Testis (tissue), 2 donors: ENCODE measurements at regions not wholly inside any gene's neighbourhood (a gene's known extent, or its start where the extent isn't known, plus 50 kb on each side); places are given as distances from the start of the nearest gene placed in this dataset.

ENCODE experiments used
- DNase-seq: peaks from one replicate; pipeline ENCODE4 v3.0.0-alpha.2; 2019
- H3K27ac ChIP-seq, 2 donors: fragments of 200-600 bp; sonication (generic); one replicate each; pipeline ENCODE4 v1.5.1; 2019
- H3K27me3 ChIP-seq: fragments of 200-600 bp; sonication (generic); one replicate; pipeline ENCODE4 v1.5.1; 2019
- H3K36me3 ChIP-seq: fragments of 200-600 bp; sonication (generic); one replicate; pipeline ENCODE4 v1.5.1; 2017; ENCODE audit warnings: low read depth; ENCODE audit errors: missing control alignments
- H3K4me1 ChIP-seq: fragments of 200-600 bp; sonication (generic); one replicate; pipeline ENCODE4 v1.5.1; 2019
- H3K4me3 ChIP-seq, 2 donors: fragments of 200-600 bp; sonication (generic); one replicate each; pipeline ENCODE4 v1.5.1; 2017 to 2019
- H3K9me3 ChIP-seq: fragments of 200-600 bp; sonication (generic); one replicate; pipeline ENCODE4 v1.5.1; 2017
- POLR2A ChIP-seq: fragments of 450-650 bp; IDR thresholded peaks from one replicate; pipeline ENCODE4 v1.6.1; 2017; ENCODE audit warnings: antibody characterized with exemption, mild to moderate bottlenecking, moderate library complexity
- WGBS, 2 donors: methylation state at CpG; one replicate each; pipeline ENCODE4 v1.1.5; 2018; 5-methylcytosine and 5-hydroxymethylcytosine counted together
- intact Hi-C: fragments of 100-400 bp; cut with DNase I; formaldehyde crosslinking; loops from one replicate; pipeline ENCODE4 v1.15.1; 2023; ENCODE audit warnings: low total_unique reads
- TF ChIP-seq, protein P1 (sequence below), 3 experiments: fragments of 450-650 bp in 2 of 3; fragments of 200-600 bp in 1 of 3; sonication (generic) in 1 of 3; IDR thresholded peaks; one replicate each; pipeline ENCODE4 v1.5.1; 2016 to 2019; ENCODE audit warnings: antibody characterized with exemption in 3 of 3, mild to moderate bottlenecking in 2 of 3, moderate library complexity in 1 of 3

DNA sequence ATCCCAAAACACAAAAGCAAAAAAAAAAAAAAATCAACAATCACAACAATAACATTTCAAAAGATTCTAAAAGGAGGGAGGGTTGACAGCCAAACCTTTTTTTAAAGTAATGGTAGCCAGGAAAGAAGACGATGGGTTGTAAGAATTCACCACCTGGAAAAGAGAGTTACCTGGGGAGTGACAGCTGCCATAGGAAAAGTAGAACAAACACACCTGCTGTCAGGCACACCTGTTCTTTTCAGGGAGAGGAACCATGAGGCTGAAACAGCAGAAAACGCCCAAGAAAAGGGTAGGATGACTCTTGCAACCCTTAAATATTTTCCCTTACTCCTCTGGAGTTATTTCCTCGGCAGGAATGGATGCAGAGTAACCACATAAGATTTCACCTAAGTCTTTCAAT is 388.4 kb upstream of the TEX13C start:
- intact Hi-C loops = no loop called here
- no peak for DNase-seq

DNA sequence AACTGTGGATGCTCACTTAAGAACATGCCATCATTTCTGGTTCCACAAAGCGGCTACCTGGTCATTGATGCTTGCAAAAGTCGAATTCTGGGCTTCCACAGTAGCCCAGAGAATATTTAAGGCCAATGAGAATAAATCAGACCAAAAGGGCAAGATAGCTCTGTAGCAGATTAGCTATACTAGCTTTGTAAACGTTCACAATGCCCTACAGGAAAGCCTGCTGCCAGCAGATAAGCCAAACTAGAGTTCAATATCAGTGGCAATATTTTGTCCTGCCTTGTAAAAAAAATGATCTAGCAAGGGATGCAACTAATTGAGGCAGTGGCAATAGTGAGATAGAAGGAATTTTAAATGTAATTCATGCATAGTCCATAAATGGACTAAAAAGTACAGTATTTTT is 387.7 kb upstream of the TEX13C start:
- Histone ChIP-seq H3K27me3 (no peaks in the 10 kb centered on the region), H3K36me3 (no peaks in the 10 kb centered on the region), H3K4me3 (no peak overlapping the region), H3K27ac (no peak overlapping the region), H3K9me3 (no peaks in the 10 kb centered on the region), H3K4me1 (no peaks in the 10 kb centered on the region)
- intact Hi-C loops = no loop called here
- TF ChIP-seq, protein P1, sequence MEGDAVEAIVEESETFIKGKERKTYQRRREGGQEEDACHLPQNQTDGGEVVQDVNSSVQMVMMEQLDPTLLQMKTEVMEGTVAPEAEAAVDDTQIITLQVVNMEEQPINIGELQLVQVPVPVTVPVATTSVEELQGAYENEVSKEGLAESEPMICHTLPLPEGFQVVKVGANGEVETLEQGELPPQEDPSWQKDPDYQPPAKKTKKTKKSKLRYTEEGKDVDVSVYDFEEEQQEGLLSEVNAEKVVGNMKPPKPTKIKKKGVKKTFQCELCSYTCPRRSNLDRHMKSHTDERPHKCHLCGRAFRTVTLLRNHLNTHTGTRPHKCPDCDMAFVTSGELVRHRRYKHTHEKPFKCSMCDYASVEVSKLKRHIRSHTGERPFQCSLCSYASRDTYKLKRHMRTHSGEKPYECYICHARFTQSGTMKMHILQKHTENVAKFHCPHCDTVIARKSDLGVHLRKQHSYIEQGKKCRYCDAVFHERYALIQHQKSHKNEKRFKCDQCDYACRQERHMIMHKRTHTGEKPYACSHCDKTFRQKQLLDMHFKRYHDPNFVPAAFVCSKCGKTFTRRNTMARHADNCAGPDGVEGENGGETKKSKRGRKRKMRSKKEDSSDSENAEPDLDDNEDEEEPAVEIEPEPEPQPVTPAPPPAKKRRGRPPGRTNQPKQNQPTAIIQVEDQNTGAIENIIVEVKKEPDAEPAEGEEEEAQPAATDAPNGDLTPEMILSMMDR (IDR thresholded peaks at IDR 0.05) = no peak
- TF ChIP-seq POLR2A = no peak
- 58 to 76% methylated on average over 3 of the region's 3 CpGs for WGBS, 2 donors
- DNase-seq = no peak

More for the DNA sequence above, 388.4 kb upstream of the TEX13C start:
- WGBS, 2 donors = 86 to 91% methylated on average over 3 of the region's 3 CpGs
- Histone ChIP-seq H3K36me3 (no peaks in the 10 kb centered on the region), H3K9me3 (no peaks in the 10 kb centered on the region), H3K4me3 (no peak overlapping the region), H3K4me1 (no peaks in the 10 kb centered on the region), H3K27me3 (no peaks in the 10 kb centered on the region), H3K27ac (no peak overlapping the region)
- TF ChIP-seq, protein P1 (IDR thresholded peaks at IDR 0.05) = no peak
- no peak for TF ChIP-seq POLR2A

DNA sequence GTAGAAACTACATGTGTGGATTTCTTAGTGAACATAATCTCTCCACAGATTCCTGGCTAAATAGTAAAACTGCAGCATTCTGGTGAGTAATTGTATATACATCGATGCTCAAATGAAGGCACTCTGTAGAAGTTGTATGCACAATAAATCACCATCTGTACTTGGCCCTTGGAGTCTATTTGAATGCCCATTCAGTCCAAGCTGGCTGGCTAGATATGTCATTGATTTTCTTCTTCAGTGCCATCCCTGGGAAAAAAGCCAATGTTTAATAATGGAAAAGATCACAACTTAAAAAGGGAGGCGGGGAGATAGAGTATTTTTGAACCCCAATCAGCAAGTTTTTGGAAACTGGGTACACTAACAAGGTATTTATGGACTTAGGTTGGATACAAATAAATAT is 381.0 kb upstream of the TEX13C start:
- 91 to 94% methylated on average over 2 of the region's 2 CpGs for WGBS, 2 donors
- no peaks in the 10 kb centered on the region for H3K4me1 ChIP-seq
- no peaks in the 10 kb centered on the region for H3K9me3 ChIP-seq
- no peak overlapping the region for H3K4me3 ChIP-seq
- no peak overlapping the region for H3K27ac ChIP-seq
- no peaks in the 10 kb centered on the region for H3K27me3 ChIP-seq
- H3K36me3 ChIP-seq = no peaks in the 10 kb centered on the region
- intact Hi-C loops = no loop called here
- TF ChIP-seq POLR2A = no peak
- TF ChIP-seq, protein P1 (IDR thresholded peaks at IDR 0.05) = no peak
- no peak for DNase-seq

DNA sequence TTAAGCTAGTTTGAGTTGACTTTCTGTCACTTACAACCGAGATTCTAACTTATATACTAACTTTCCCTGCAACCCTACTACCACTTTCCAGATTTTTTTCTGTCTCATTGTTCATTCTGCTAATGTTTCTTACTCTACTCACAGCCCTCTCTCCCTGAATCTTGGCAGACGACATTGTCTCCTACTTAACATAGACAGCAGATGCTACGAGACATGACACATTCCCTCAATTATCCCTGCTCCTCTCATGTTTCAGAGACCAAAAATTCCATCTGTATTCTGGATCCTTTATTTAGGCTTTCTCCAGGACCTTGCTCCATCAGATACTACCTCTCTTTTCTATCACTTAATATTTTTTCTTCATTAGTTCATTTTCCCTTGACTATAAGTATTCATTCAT is 379.1 kb upstream of the TEX13C start:
- no peak overlapping the region for H3K27ac ChIP-seq
- no peak overlapping the region for H3K4me3 ChIP-seq
- H3K9me3 ChIP-seq = no peaks in the 10 kb centered on the region
- no peaks in the 10 kb centered on the region for H3K4me1 ChIP-seq
- 88 to 96% methylated on average over 3 of the region's 3 CpGs for WGBS, 2 donors
- H3K36me3 ChIP-seq = no peaks in the 10 kb centered on the region
- intact Hi-C loops = no loop called here
- TF ChIP-seq POLR2A = no peak
- TF ChIP-seq, protein P1 (IDR thresholded peaks at IDR 0.05) = no peak
- no peak for DNase-seq
- H3K27me3 ChIP-seq = no peaks in the 10 kb centered on the region

DNA sequence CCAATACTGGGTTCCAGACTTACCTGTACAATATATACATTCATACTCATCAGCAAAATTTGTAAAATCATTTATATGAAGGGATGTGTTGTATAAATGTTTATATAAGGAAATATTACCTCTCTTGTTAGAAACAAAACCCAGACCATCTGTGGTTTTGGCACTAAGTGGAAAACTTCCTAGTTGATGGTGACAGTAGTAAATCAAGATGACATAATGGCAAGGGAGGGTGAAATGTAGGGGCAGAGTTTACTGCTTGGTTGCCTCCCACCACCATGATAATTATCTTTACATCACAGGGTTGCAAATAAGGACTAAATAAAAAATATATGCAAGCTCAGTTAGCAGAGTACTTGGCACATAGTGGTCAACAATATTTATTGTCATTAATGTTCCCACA is 365.3 kb upstream of the TEX13C start:
- intact Hi-C loops = no loop called here
- Histone ChIP-seq H3K9me3 (no peaks in the 10 kb centered on the region), H3K27ac (no peak overlapping the region), H3K4me3 (no peak overlapping the region), H3K27me3 (no peaks in the 10 kb centered on the region), H3K36me3 (no peaks in the 10 kb centered on the region), H3K4me1 (no peaks in the 10 kb centered on the region)
- no peak for TF ChIP-seq POLR2A
- TF ChIP-seq, protein P1 (IDR thresholded peaks at IDR 0.05) = no peak
- DNase-seq = no peak
